ENCODE measurements at regions not wholly inside any gene's neighbourhood (a gene's known extent, or its start where the extent isn't known, plus 50 kb on each side); places are given as distances from the start of the nearest gene placed in this dataset.

GRCh38 chr22:48407256-48407955, 1420.3 kb downstream of the BRD1 start:
- no peaks in the 10 kb centered on the region for H3K36me3 ChIP-seq (ENCODE audit: control insufficient read depth, insufficient read depth, low read length)
- H3K27ac ChIP-seq (ENCODE audit: insufficient read depth, low read length) = no peak overlapping the region
- H3K9me3 ChIP-seq (ENCODE audit: control insufficient read depth, insufficient read depth, low read length) = peaks cover 40% of the 10 kb centered on the region
- POLR2A ChIA-PET (ENCODE audit: unreplicated experiment) = no interaction called here
- H2AK5ac ChIP-seq (ENCODE audit: low read depth, low read length) = no peak overlapping the region
- H3K56ac ChIP-seq (ENCODE audit: extremely low read depth, insufficient read depth, low read length) = no peak overlapping the region
- no peak overlapping the region for H3K23ac ChIP-seq (ENCODE audit: low read depth, low read length)
- no peak overlapping the region for H2BK20ac ChIP-seq (ENCODE audit: low read depth, low read length)
- no peak overlapping the region for H2BK120ac ChIP-seq (ENCODE audit: low read depth, low read length)
- no peak overlapping the region for H4K91ac ChIP-seq (ENCODE audit: insufficient read depth, low read depth, low read length)
- WGBS, 2 experiments (ENCODE audit: extremely low coverage in 2 of 2, insufficient read length in 1 of 2) = no CpG with 5 or more reads among the region's 8 CpGs
- dilution Hi-C loops (cut with HindIII; ENCODE audit: low sequenced_read_pairs, unreplicated experiment) = no loop called here
- H3K9ac ChIP-seq (ENCODE audit: low read depth, low read length) = no peak overlapping the region
- no peak overlapping the region for H2AK9ac ChIP-seq (replicated peaks; ENCODE audit: low read depth, low read length, poor library complexity)
- no peak overlapping the region for H2AFZ ChIP-seq (replicated peaks; ENCODE audit: low read length, poor library complexity)
- H3K9me1 ChIP-seq (ENCODE audit: insufficient read depth, low read length) = no peaks in the 10 kb centered on the region
- no peak overlapping the region for H3K4me2 ChIP-seq (ENCODE audit: low read depth, low read length)
- no peak overlapping the region for H2BK5ac ChIP-seq (ENCODE audit: low read depth, low read length, poor library complexity, severe bottlenecking)
- no peaks in the 10 kb centered on the region for H3K4me1 ChIP-seq (ENCODE audit: control insufficient read depth, insufficient read depth, low read length)
- in situ Hi-C loops (cut with MboI; ENCODE audit: low sequenced_read_pairs) = no loop called here
- no TSS peak for BruUV-seq (replicated peaks)
- ATAC-seq (ENCODE audit: low read depth) (no peak), DNase-seq (no peak)
- H3K4ac ChIP-seq (ENCODE audit: low read depth, low read length) = no peak overlapping the region
- intact Hi-C loops (cut with micrococcal nuclease) = no loop called here
- H3K14ac ChIP-seq (replicated peaks; ENCODE audit: low read depth, low read length) = no peak overlapping the region
- no peak overlapping the region for H4K5ac ChIP-seq (ENCODE audit: low read depth, low read length)
- no peak overlapping the region for H3K18ac ChIP-seq (ENCODE audit: low read depth, low read length)
- H3K79me1 ChIP-seq (ENCODE audit: low read depth in 1 of 2, low read length in 2 of 2) = no peaks in the 10 kb centered on the region
- no peak overlapping the region for H3K4me3 ChIP-seq (ENCODE audit: insufficient read depth, low read depth, low read length)
- H3K27me3 ChIP-seq (ENCODE audit: control insufficient read depth, insufficient read depth, low read length) = no peaks in the 10 kb centered on the region
- H4K20me1 ChIP-seq (ENCODE audit: insufficient read depth, low read length) = no peaks in the 10 kb centered on the region
- CTCF ChIA-PET = no interaction called here
- TF ChIP-seq MAZ (IDR thresholded peaks at IDR 0.05; ENCODE audit: borderline replicate concordance, low read depth, low read length) (no peak), NFE2L2 (IDR thresholded peaks at IDR 0.05; ENCODE audit: low read depth, low read length) (no peak), USF2 (IDR thresholded peaks at IDR 0.05; ENCODE audit: low read depth, low read length) (no peak), CEBPB (IDR thresholded peaks at IDR 0.05; ENCODE audit: low read depth, low read length) (no peak), SMC3 (IDR thresholded peaks at IDR 0.05; ENCODE audit: low read depth, low read length) (no peak), RAD21 (IDR thresholded peaks at IDR 0.05; ENCODE audit: low read length) (no peak), CTCF (conservative IDR thresholded peaks at IDR 0.05; ENCODE audit: low read depth, low read length) (no peak), POLR2A (IDR thresholded peaks at IDR 0.05; ENCODE audit: low read depth, low read length) (no peak), RFX5 (IDR thresholded peaks at IDR 0.05; ENCODE audit: low read depth, low read length) (no peak), FOS (IDR thresholded peaks at IDR 0.05; ENCODE audit: low read depth, low read length) (no peak), MXI1 (IDR thresholded peaks at IDR 0.05; ENCODE audit: borderline replicate concordance, low read depth, low read length) (no peak)
- TF ChIP-seq, protein P1, sequence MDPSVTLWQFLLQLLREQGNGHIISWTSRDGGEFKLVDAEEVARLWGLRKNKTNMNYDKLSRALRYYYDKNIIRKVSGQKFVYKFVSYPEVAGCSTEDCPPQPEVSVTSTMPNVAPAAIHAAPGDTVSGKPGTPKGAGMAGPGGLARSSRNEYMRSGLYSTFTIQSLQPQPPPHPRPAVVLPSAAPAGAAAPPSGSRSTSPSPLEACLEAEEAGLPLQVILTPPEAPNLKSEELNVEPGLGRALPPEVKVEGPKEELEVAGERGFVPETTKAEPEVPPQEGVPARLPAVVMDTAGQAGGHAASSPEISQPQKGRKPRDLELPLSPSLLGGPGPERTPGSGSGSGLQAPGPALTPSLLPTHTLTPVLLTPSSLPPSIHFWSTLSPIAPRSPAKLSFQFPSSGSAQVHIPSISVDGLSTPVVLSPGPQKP (IDR thresholded peaks at IDR 0.05; ENCODE audit: borderline replicate concordance, low read depth, low read length) = no peak
- no peak overlapping the region for H4K8ac ChIP-seq (ENCODE audit: low read depth in 2 of 2, low read length in 2 of 2)
- no peak overlapping the region for H2BK15ac ChIP-seq (ENCODE audit: low read depth, low read length)

Measured in IMR-90 (cell line).